Neutrophil (primary cell): ENCODE measurements at regions not wholly inside any gene's neighbourhood (a gene's known extent, or its start where the extent isn't known, plus 50 kb on each side); places are given as distances from the start of the nearest gene placed in this dataset.

Experiments
- H3K27ac ChIP-seq: fragments of 200-600 bp; sonication (generic); 2 replicates; pipeline ENCODE4 v1.5.1; 2016; ENCODE audit warnings: mild to moderate bottlenecking, moderate library complexity
- H3K27me3 ChIP-seq: fragments of 200-600 bp; sonication (generic); 2 replicates; pipeline ENCODE4 v1.6.0; 2016; ENCODE audit warnings: mild to moderate bottlenecking
- H3K36me3 ChIP-seq: fragments of 200-600 bp; sonication (generic); 2 replicates; pipeline ENCODE4 v1.5.1; 2017
- H3K4me1 ChIP-seq, 2 experiments: fragments of 200-600 bp in 1 of 2; sonication (generic) in 1 of 2; 1 replicate in 1 of 2; 2 replicates in 1 of 2; pipeline versions ENCODE4 v1.5.1 to v1.6.1; 2013 to 2016; ENCODE audit warnings: low read depth in 1 of 2, low read length in 1 of 2, mild to moderate bottlenecking in 1 of 2, moderate library complexity in 1 of 2; ENCODE audit not compliant: control insufficient read depth in 1 of 2, insufficient read depth in 1 of 2
- H3K4me3 ChIP-seq, 2 experiments: fragments of 200-600 bp in 1 of 2; sonication (generic) in 1 of 2; 1 replicate in 1 of 2; 2 replicates in 1 of 2; pipeline ENCODE4 v1.5.1; 2013 to 2016; ENCODE audit warnings: low read depth in 1 of 2, low read length in 1 of 2, mild to moderate bottlenecking in 1 of 2, moderate library complexity in 1 of 2
- H3K9me3 ChIP-seq: fragments of 200-600 bp; sonication (generic); 2 replicates; pipeline ENCODE4 v1.5.1; 2016
- TF ChIP-seq, protein P1 (sequence below): fragments of 200-600 bp; sonication (generic); IDR thresholded peaks from 2 replicates; pipeline ENCODE4 v1.5.1; 2016; ENCODE audit warnings: antibody characterized with exemption

DNA sequence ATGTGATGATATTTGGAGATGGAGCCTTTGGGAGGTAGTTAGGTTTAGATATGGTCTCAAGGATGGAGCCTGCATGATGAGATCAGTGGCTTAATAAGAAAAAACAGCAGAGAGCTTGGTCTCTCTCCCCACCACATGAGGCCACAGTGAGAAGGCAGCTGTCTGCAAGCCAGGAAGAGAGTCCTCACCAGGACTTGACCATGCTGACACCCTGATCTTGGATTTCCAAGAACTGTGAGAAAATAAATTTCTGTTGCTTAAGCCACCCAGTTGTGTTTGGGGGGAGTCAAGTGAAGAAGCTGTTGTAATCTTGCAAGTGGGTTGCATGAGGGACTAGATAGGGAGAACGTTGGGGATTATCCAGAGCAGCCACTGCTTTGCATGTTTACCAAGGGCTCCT, 62.3 kb upstream of the TNFAIP8L3 start:
- no peaks in the 10 kb centered on the region for H3K4me1 ChIP-seq
- TF ChIP-seq, protein P1, sequence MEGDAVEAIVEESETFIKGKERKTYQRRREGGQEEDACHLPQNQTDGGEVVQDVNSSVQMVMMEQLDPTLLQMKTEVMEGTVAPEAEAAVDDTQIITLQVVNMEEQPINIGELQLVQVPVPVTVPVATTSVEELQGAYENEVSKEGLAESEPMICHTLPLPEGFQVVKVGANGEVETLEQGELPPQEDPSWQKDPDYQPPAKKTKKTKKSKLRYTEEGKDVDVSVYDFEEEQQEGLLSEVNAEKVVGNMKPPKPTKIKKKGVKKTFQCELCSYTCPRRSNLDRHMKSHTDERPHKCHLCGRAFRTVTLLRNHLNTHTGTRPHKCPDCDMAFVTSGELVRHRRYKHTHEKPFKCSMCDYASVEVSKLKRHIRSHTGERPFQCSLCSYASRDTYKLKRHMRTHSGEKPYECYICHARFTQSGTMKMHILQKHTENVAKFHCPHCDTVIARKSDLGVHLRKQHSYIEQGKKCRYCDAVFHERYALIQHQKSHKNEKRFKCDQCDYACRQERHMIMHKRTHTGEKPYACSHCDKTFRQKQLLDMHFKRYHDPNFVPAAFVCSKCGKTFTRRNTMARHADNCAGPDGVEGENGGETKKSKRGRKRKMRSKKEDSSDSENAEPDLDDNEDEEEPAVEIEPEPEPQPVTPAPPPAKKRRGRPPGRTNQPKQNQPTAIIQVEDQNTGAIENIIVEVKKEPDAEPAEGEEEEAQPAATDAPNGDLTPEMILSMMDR, result no peak

DNA sequence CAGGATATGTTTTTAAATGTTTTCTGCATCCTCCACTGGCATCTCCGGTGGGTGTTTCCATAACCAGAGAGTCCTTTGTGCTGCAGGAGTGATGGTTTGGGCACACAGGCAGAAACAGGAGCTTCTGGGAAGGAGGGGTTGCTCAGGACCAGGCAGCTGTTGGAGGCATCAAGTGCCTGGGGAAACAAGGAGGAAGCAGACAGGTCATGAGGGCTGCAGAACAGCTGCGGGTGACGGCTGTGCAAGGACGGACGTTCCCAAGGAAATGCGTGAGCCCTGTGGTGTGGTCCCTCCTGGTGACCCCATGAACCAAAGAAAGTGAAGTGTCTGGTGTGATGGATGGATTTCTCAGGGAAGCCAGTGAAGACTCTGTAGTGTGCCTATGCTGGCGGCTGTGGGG, 61.2 kb upstream of the TNFAIP8L3 start:
- no peak overlapping the region for H3K27ac ChIP-seq
- H3K9me3 ChIP-seq, result no peaks in the 10 kb centered on the region
- H3K27me3 ChIP-seq, result peaks cover 57% of the 10 kb centered on the region
- H3K36me3 ChIP-seq, result no peaks in the 10 kb centered on the region
- H3K4me3 ChIP-seq, result no peak overlapping the region
- no peaks in the 10 kb centered on the region for H3K4me1 ChIP-seq
- TF ChIP-seq, protein P1, result no peak

More for the DNA sequence above, 62.3 kb upstream of the TNFAIP8L3 start:
- Histone ChIP-seq H3K36me3 (no peaks in the 10 kb centered on the region), H3K9me3 (no peaks in the 10 kb centered on the region), H3K27ac (no peak overlapping the region), H3K4me3 (no peak overlapping the region), H3K27me3 (peaks cover 53% of the 10 kb centered on the region)

DNA sequence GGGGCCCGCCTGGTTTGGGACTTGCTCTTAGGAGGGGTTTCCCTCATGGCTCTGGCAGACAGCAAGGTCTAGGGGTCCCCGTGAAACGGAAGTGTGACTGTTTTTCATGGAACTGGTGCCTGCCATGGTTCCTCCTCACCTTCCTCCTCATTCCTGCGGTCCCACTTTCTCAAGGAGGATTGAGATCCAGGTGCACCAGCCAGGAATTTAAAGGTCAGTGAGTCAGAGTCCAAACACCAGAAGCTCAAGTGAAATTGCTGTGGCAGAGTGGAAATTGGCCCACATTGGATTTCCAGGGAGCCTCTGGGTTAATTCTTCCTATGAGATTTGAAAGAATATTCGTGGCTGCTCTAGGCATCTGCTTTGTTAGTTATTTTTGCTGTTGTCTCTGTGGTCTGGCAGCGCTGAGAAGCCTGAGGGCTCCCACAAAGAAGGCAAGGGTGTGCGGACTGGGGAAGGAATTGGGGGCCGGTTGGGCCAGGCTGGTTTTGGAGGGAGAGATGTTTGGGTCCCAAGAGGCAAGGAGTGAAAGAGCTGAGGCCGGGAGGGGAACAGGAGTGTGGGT, 60.4 kb upstream of the TNFAIP8L3 start:
- TF ChIP-seq, protein P1, result no peak

More for the DNA sequence above, 60.4 kb upstream of the TNFAIP8L3 start:
- Histone ChIP-seq H3K9me3 (no peaks in the 10 kb centered on the region), H3K4me1 (no peaks in the 10 kb centered on the region), H3K27ac (no peak overlapping the region), H3K4me3 (no peak overlapping the region), H3K36me3 (no peaks in the 10 kb centered on the region), H3K27me3 (peaks cover 57% of the 10 kb centered on the region)
